Ectodermal cell (in vitro differentiated cells): ENCODE measurements at regions not wholly inside any gene's neighbourhood (a gene's known extent, or its start where the extent isn't known, plus 50 kb on each side); places are given as distances from the start of the nearest gene placed in this dataset.
"Not testable (repeated sequence)": the region's sequence is repeated elsewhere in the genome, so short reads cannot be mapped to it uniquely, and the experiment has no call there.

ENCODE experiments used
- H3K27ac ChIP-seq: 2 replicates; pipeline ENCODE4 v1.7.0; 2013; ENCODE audit warnings: mild to moderate bottlenecking, low read depth, low read length; ENCODE audit not compliant: insufficient read depth, poor library complexity, severe bottlenecking
- H3K27me3 ChIP-seq: 2 replicates; pipeline ENCODE4 v1.7.0; 2013; ENCODE audit warnings: mild to moderate bottlenecking, low read length; ENCODE audit not compliant: insufficient read depth, control insufficient read depth, poor library complexity, severe bottlenecking
- H3K36me3 ChIP-seq: one replicate; pipeline ENCODE4 v1.7.0; 2013; ENCODE audit warnings: low read length; ENCODE audit not compliant: control insufficient read depth, insufficient read depth
- H3K4me1 ChIP-seq: one replicate; pipeline ENCODE4 v1.7.0; 2013; ENCODE audit warnings: low read length; ENCODE audit not compliant: control insufficient read depth, insufficient read depth
- H3K4me3 ChIP-seq: 2 replicates; pipeline ENCODE4 v1.7.0; 2013; ENCODE audit warnings: low read depth, low read length, control low read depth; ENCODE audit not compliant: insufficient read depth
- H3K9me3 ChIP-seq: 2 replicates; pipeline ENCODE4 v1.7.0; 2013; ENCODE audit warnings: mild to moderate bottlenecking, low read length, moderate library complexity; ENCODE audit not compliant: control insufficient read depth
- WGBS, 2 experiments: methylation state at CpG; one replicate each; pipeline ENCODE4 v1.1.7; 2013; ENCODE audit warnings: missing lambda C conversion rate in 2 of 2; 5-methylcytosine and 5-hydroxymethylcytosine counted together

- Histone ChIP-seq H3K36me3 (no peaks in the 10 kb centered on the region), H3K4me1 (no peaks in the 10 kb centered on the region), H3K4me3 (no peak overlapping the region), H3K27ac (no peak overlapping the region), H3K9me3 (no peaks in the 10 kb centered on the region), H3K27me3 (no peaks in the 10 kb centered on the region)
- 92 to 97% methylated on average over 5 of the region's 5 CpGs for WGBS, 2 experiments
These were observed 629.3 kb downstream of the MID1IP1 start for GRCh38 chrX:39430551-39430950.

GRCh38 chrX:39431893-39432292 lies 630.6 kb downstream of the MID1IP1 start:
- WGBS, 2 experiments = 63% methylated on average over 1 of the region's 2 CpGs; no CpG with 5 or more reads in 1 of the 2 experiments
- Histone ChIP-seq H3K36me3 (no peaks in the 10 kb centered on the region), H3K4me1 (no peaks in the 10 kb centered on the region), H3K4me3 (no peak overlapping the region), H3K27me3 (no peaks in the 10 kb centered on the region), H3K9me3 (no peaks in the 10 kb centered on the region), H3K27ac (no peak overlapping the region)

GRCh38 chrX:39434671-39435070 lies 633.4 kb downstream of the MID1IP1 start:
- H3K4me3 ChIP-seq, H3K9me3 ChIP-seq, H3K36me3 ChIP-seq, H3K27ac ChIP-seq, H3K4me1 ChIP-seq, H3K27me3 ChIP-seq: not testable (repeated sequence)
- WGBS, 2 experiments = 80 to 83% methylated on average over 5 of the region's 5 CpGs

GRCh38 chrX:39436538-39436937 lies 635.3 kb downstream of the MID1IP1 start:
- not testable (repeated sequence) for H3K27me3 ChIP-seq, H3K4me3 ChIP-seq, H3K4me1 ChIP-seq, H3K27ac ChIP-seq, H3K9me3 ChIP-seq, H3K36me3 ChIP-seq
- WGBS, 2 experiments = 93 to 99% methylated on average over 2 to 4 of the region's 4 CpGs

GRCh38 chrX:39437670-39438441 lies 636.6 kb downstream of the MID1IP1 start:
- 96 to 97% methylated on average over 6 to 7 of the region's 8 CpGs for WGBS, 2 experiments
- Histone ChIP-seq H3K27ac (no peak overlapping the region), H3K36me3 (no peaks in the 10 kb centered on the region), H3K4me1 (peaks cover 7% of the 10 kb centered on the region), H3K27me3 (no peaks in the 10 kb centered on the region), H3K9me3 (no peaks in the 10 kb centered on the region), H3K4me3 (no peak overlapping the region)

- 86 to 92% methylated on average over 11 of the region's 11 CpGs for WGBS, 2 experiments
- Histone ChIP-seq H3K4me1 (peaks cover 7% of the 10 kb centered on the region), H3K27me3 (no peaks in the 10 kb centered on the region), H3K36me3 (no peaks in the 10 kb centered on the region), H3K9me3 (no peaks in the 10 kb centered on the region), H3K4me3 (no peak overlapping the region), H3K27ac (no peak overlapping the region)
These were observed 637.6 kb downstream of the MID1IP1 start for GRCh38 chrX:39438603-39439602.

- Histone ChIP-seq H3K4me3 (no peak overlapping the region), H3K27me3 (no peaks in the 10 kb centered on the region), H3K27ac (no peak overlapping the region), H3K36me3 (no peaks in the 10 kb centered on the region), H3K4me1 (peaks cover 7% of the 10 kb centered on the region), H3K9me3 (no peaks in the 10 kb centered on the region)
- WGBS, 2 experiments = 89 to 90% methylated on average over 9 to 11 of the region's 11 CpGs
These were observed 638.9 kb downstream of the MID1IP1 start for GRCh38 chrX:39439906-39440798.

GRCh38 chrX:39440799-39441284 lies 639.6 kb downstream of the MID1IP1 start:
- H3K36me3 ChIP-seq = no peaks in the 10 kb centered on the region
- H3K4me3 ChIP-seq = no peak overlapping the region
- H3K27ac ChIP-seq = no peak overlapping the region
- no peaks in the 10 kb centered on the region for H3K9me3 ChIP-seq
- H3K27me3 ChIP-seq = no peaks in the 10 kb centered on the region
- peaks cover 7% of the 10 kb centered on the region for H3K4me1 ChIP-seq

- Histone ChIP-seq H3K36me3 (no peaks in the 10 kb centered on the region), H3K4me3 (no peak overlapping the region), H3K9me3 (no peaks in the 10 kb centered on the region), H3K27ac (no peak overlapping the region), H3K4me1 (peaks cover 7% of the 10 kb centered on the region), H3K27me3 (no peaks in the 10 kb centered on the region)
- 92 to 93% methylated on average over 1 of the region's 1 CpG for WGBS, 2 experiments
These were observed 641.1 kb downstream of the MID1IP1 start for GRCh38 chrX:39442332-39442731.
